HEK293 (cell line): ENCODE measurements at regions not wholly inside any gene's neighbourhood (a gene's known extent, or its start where the extent isn't known, plus 50 kb on each side); places are given as distances from the start of the nearest gene placed in this dataset.

Experiments
- CTCF ChIA-PET: fragments of 350-600 bp; formaldehyde crosslinking; extraction: SDS; loops from one replicate; lab custom pipeline; 2021; ENCODE audit warnings: antibody characterized with exemption; lab: Yijun Ruan, JAX
- POLR2A ChIA-PET: fragments of 300-600 bp; formaldehyde crosslinking; extraction: SDS; loops from one replicate; lab custom pipeline; 2020; ENCODE audit warnings: antibody characterized with exemption, inconsistent platforms; lab: Yijun Ruan, JAX
- H3K27ac ChIP-seq: fragments of 200-500 bp; sonication (Bioruptor generic); 2 replicates; pipeline ENCODE4 v1.5.1; 2014; ENCODE audit warnings: low read depth, low read length, control low read depth, inconsistent platforms; ENCODE audit errors: extremely low read depth
- H3K36me3 ChIP-seq, 2 experiments: fragments of 200-500 bp in 1 of 2; sonication (Bioruptor generic) in 1 of 2; 1 replicate in 1 of 2; 2 replicates in 1 of 2; pipeline ENCODE4 v1.5.1; 2014 to 2017; ENCODE audit warnings: inconsistent platforms in 2 of 2, low read length in 2 of 2; ENCODE audit not compliant: control insufficient read depth in 2 of 2, insufficient read depth in 1 of 2
- H3K4me1 ChIP-seq: fragments of 200-500 bp; sonication (Bioruptor generic); 2 replicates; pipeline ENCODE4 v1.5.1; 2014; ENCODE audit warnings: mild to moderate bottlenecking, low read length, inconsistent platforms; ENCODE audit not compliant: control insufficient read depth, insufficient read depth
- H3K4me3 ChIP-seq: 2 replicates; pipeline ENCODE4 v1.5.1; 2011; ENCODE audit warnings: low read depth, mild to moderate bottlenecking, control low read depth, low read length, moderate library complexity
- H3K9me3 ChIP-seq: fragments of 200-500 bp; sonication (Bioruptor generic); 2 replicates; pipeline ENCODE4 v1.5.1; 2014; ENCODE audit warnings: low read depth, low read length, inconsistent platforms; ENCODE audit not compliant: control insufficient read depth, insufficient read depth
- GLIS2 ChIP-seq: fragments of 450-650 bp; formaldehyde crosslinking; IDR thresholded peaks from 2 replicates; pipeline ENCODE4 v1.5.1; 2016; ENCODE audit warnings: missing biosample characterization, missing genetic modification characterization
- INSM2 ChIP-seq: fragments of 450-650 bp; formaldehyde crosslinking; IDR thresholded peaks from 2 replicates; pipeline ENCODE4 v1.5.1; 2016; ENCODE audit warnings: missing biosample characterization, missing genetic modification characterization
- KLF7 ChIP-seq: fragments of 450-650 bp; formaldehyde crosslinking; IDR thresholded peaks from 2 replicates; pipeline ENCODE4 v1.5.1; 2016; ENCODE audit warnings: missing biosample characterization, missing genetic modification characterization, borderline replicate concordance
- MYNN ChIP-seq: fragments of 450-650 bp; formaldehyde crosslinking; IDR thresholded peaks from 2 replicates; pipeline ENCODE4 v1.5.1; 2016; ENCODE audit warnings: missing biosample characterization, missing genetic modification characterization, borderline replicate concordance
- PRDM2 ChIP-seq: fragments of 450-650 bp; formaldehyde crosslinking; IDR thresholded peaks from 2 replicates; pipeline ENCODE4 v1.5.1; 2016; ENCODE audit warnings: missing biosample characterization, missing genetic modification characterization, borderline replicate concordance
- SP2 ChIP-seq: fragments of 450-650 bp; formaldehyde crosslinking; IDR thresholded peaks from 2 replicates; pipeline ENCODE4 v1.5.1; 2016; ENCODE audit warnings: missing biosample characterization, missing genetic modification characterization
- ZBTB17 ChIP-seq: fragments of 450-650 bp; formaldehyde crosslinking; IDR thresholded peaks from 2 replicates; pipeline ENCODE4 v1.5.1; 2016; ENCODE audit warnings: missing biosample characterization, missing genetic modification characterization
- ZNF146 ChIP-seq: fragments of 450-650 bp; formaldehyde crosslinking; IDR thresholded peaks from 2 replicates; pipeline ENCODE4 v1.5.1; 2016; ENCODE audit warnings: missing biosample characterization, missing genetic modification characterization
- ZNF202 ChIP-seq: fragments of 450-650 bp; formaldehyde crosslinking; IDR thresholded peaks from 2 replicates; pipeline ENCODE4 v1.5.1; 2016; ENCODE audit warnings: missing biosample characterization, missing genetic modification characterization, borderline replicate concordance
- ZNF335 ChIP-seq: fragments of 450-650 bp; formaldehyde crosslinking; conservative IDR thresholded peaks from 2 replicates; pipeline ENCODE4 v1.5.1; 2016; ENCODE audit warnings: missing biosample characterization, missing genetic modification characterization
- ZNF37A ChIP-seq: fragments of 450-650 bp; IDR thresholded peaks from 2 replicates; pipeline ENCODE4 v1.5.1; 2018; ENCODE audit warnings: missing biosample characterization, missing genetic modification characterization
- ZNF423 ChIP-seq: fragments of 450-650 bp; formaldehyde crosslinking; IDR thresholded peaks from 2 replicates; pipeline ENCODE4 v1.5.1; 2016; ENCODE audit warnings: missing biosample characterization, missing genetic modification characterization
- ZNF596 ChIP-seq: fragments of 450-650 bp; IDR thresholded peaks from 2 replicates; pipeline ENCODE4 v1.5.0; 2018; ENCODE audit warnings: missing biosample characterization, mild to moderate bottlenecking, missing genetic modification characterization, moderate library complexity
- ZNF626 ChIP-seq: fragments of 450-650 bp; sonication (Bioruptor Pico); formaldehyde crosslinking; IDR thresholded peaks from 2 replicates; pipeline ENCODE4 v1.5.1; 2018; ENCODE audit warnings: missing biosample characterization, missing genetic modification characterization, inconsistent platforms
- ZNF658 ChIP-seq: fragments of 450-650 bp; formaldehyde crosslinking; IDR thresholded peaks from 2 replicates; pipeline ENCODE4; 2016; ENCODE audit warnings: missing biosample characterization, missing genetic modification characterization
- ZNF791 ChIP-seq: fragments of 450-650 bp; formaldehyde crosslinking; IDR thresholded peaks from 2 replicates; pipeline ENCODE4 v1.5.1; 2016; ENCODE audit warnings: missing biosample characterization, missing genetic modification characterization
- ZNF837 ChIP-seq: fragments of 450-650 bp; formaldehyde crosslinking; IDR thresholded peaks from 2 replicates; pipeline ENCODE4 v1.5.1; 2016; ENCODE audit warnings: missing biosample characterization, missing genetic modification characterization
- TF ChIP-seq, protein P1 (sequence below): fragments of 450-650 bp; formaldehyde crosslinking; conservative IDR thresholded peaks from 2 replicates; pipeline ENCODE4 v1.5.1; 2016; ENCODE audit warnings: low read depth, missing biosample characterization, missing genetic modification characterization
- TF ChIP-seq, protein P2 (sequence below): fragments of 450-650 bp; formaldehyde crosslinking; IDR thresholded peaks from 2 replicates; pipeline ENCODE4 v1.5.1; 2016; ENCODE audit warnings: missing biosample characterization, missing genetic modification characterization
- TF ChIP-seq, protein P3 (sequence below): fragments of 450-650 bp; formaldehyde crosslinking; IDR thresholded peaks from 2 replicates; pipeline ENCODE4 v1.5.1; 2016; ENCODE audit warnings: missing biosample characterization, missing genetic modification characterization
- TF ChIP-seq, protein P4 (sequence below): fragments of 450-650 bp; formaldehyde crosslinking; IDR thresholded peaks from 2 replicates; pipeline ENCODE4 v1.5.1; 2016; ENCODE audit warnings: missing biosample characterization, missing genetic modification characterization

DNA sequence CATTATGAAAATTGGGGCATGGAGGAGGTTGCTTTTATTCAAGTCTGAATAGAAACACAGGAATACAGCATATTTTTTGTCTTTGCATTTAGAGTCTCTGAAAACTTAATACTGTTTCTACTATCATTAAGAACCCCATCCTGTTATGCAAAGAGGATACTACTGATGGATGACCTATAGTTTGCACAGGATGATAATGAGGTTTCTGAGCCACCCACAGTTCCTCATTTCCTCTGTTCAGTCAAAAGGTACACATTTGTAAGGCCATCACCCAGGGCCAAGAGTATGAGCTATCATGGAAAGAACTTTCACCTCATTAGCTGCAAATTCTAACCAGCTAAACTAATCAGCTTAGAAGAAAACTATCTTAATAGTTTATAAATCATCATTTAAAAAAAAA is 213.0 kb upstream of the CHRM2 start (continued):
- TF ChIP-seq ZNF202 (no peak), ZNF791 (tag by site-specific recombination) (no peak), KLF7 (no peak), ZBTB17 (tag by site-specific recombination) (no peak), ZNF626 (tag by site-specific recombination) (no peak)

DNA sequence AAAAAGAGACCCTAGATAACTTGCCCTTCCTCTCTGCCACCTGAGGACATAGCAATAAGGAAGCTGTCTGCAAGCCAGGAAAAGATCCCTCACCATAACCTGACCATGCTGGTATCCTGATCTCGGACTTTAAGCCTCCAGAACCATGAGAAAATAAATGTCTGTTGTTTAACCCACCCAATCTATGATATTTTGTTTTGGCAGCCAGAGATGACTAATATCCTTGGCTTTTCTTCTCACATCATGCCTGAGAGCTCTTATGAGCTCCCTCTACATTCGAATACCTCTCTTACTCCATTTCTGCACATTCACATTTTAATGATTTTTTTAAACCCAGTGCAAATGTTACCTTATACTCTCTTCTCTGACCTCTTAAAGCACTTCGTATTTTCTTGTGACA is 214.0 kb upstream of the CHRM2 start:
- CTCF ChIA-PET = no interaction called here
- POLR2A ChIA-PET = no interaction called here
- no peak overlapping the region for H3K27ac ChIP-seq

More for the DNA sequence above, 214.0 kb upstream of the CHRM2 start:
- Histone ChIP-seq H3K4me3 (no peak overlapping the region), H3K36me3 (no peaks in the 10 kb centered on the region), H3K4me1 (no peaks in the 10 kb centered on the region), H3K9me3 (no peaks in the 10 kb centered on the region)
- TF ChIP-seq ZBTB17 (tag by site-specific recombination) (no peak), ZNF658 (no peak), INSM2 (tag by site-specific recombination) (no peak), PRDM2 (tag by site-specific recombination) (no peak), ZNF423 (tag by site-specific recombination) (no peak), ZNF596 (tag by site-specific recombination) (no peak), ZNF335 (tag by site-specific recombination) (no peak), ZNF837 (tag by site-specific recombination) (no peak), GLIS2 (tag by site-specific recombination) (no peak), MYNN (tag by site-specific recombination) (no peak), ZNF146 (tag by site-specific recombination) (no peak), ZNF37A (tag by site-specific recombination) (no peak), SP2 (tag by site-specific recombination) (no peak)
- TF ChIP-seq, protein P1, sequence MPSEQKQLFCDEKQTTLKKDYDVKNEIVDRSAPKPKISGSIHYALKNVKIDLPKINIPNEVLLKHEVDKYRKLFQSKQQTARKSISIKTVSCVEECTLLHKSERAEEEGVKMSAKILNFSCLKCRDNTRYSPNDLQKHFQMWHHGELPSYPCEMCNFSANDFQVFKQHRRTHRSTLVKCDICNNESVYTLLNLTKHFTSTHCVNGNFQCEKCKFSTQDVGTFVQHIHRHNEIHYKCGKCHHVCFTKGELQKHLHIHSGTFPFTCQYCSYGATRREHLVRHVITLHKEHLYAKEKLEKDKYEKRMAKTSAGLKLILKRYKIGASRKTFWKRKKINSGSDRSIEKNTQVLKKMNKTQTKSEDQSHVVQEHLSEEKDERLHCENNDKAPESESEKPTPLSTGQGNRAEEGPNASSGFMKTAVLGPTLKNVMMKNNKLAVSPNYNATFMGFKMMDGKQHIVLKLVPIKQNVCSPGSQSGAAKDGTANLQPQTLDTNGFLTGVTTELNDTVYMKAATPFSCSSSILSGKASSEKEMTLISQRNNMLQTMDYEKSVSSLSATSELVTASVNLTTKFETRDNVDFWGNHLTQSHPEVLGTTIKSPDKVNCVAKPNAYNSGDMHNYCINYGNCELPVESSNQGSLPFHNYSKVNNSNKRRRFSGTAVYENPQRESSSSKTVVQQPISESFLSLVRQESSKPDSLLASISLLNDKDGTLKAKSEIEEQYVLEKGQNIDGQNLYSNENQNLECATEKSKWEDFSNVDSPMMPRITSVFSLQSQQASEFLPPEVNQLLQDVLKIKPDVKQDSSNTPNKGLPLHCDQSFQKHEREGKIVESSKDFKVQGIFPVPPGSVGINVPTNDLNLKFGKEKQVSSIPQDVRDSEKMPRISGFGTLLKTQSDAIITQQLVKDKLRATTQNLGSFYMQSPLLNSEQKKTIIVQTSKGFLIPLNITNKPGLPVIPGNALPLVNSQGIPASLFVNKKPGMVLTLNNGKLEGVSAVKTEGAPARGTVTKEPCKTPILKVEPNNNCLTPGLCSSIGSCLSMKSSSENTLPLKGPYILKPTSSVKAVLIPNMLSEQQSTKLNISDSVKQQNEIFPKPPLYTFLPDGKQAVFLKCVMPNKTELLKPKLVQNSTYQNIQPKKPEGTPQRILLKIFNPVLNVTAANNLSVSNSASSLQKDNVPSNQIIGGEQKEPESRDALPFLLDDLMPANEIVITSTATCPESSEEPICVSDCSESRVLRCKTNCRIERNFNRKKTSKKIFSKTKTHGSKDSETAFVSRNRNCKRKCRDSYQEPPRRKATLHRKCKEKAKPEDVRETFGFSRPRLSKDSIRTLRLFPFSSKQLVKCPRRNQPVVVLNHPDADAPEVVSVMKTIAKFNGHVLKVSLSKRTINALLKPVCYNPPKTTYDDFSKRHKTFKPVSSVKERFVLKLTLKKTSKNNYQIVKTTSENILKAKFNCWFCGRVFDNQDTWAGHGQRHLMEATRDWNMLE (tag by site-specific recombination) = no peak
- TF ChIP-seq, protein P2, sequence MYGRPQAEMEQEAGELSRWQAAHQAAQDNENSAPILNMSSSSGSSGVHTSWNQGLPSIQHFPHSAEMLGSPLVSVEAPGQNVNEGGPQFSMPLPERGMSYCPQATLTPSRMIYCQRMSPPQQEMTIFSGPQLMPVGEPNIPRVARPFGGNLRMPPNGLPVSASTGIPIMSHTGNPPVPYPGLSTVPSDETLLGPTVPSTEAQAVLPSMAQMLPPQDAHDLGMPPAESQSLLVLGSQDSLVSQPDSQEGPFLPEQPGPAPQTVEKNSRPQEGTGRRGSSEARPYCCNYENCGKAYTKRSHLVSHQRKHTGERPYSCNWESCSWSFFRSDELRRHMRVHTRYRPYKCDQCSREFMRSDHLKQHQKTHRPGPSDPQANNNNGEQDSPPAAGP (tag by site-specific recombination) = no peak
- TF ChIP-seq, protein P3, sequence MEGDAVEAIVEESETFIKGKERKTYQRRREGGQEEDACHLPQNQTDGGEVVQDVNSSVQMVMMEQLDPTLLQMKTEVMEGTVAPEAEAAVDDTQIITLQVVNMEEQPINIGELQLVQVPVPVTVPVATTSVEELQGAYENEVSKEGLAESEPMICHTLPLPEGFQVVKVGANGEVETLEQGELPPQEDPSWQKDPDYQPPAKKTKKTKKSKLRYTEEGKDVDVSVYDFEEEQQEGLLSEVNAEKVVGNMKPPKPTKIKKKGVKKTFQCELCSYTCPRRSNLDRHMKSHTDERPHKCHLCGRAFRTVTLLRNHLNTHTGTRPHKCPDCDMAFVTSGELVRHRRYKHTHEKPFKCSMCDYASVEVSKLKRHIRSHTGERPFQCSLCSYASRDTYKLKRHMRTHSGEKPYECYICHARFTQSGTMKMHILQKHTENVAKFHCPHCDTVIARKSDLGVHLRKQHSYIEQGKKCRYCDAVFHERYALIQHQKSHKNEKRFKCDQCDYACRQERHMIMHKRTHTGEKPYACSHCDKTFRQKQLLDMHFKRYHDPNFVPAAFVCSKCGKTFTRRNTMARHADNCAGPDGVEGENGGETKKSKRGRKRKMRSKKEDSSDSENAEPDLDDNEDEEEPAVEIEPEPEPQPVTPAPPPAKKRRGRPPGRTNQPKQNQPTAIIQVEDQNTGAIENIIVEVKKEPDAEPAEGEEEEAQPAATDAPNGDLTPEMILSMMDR = no peak
- TF ChIP-seq, protein P4, sequence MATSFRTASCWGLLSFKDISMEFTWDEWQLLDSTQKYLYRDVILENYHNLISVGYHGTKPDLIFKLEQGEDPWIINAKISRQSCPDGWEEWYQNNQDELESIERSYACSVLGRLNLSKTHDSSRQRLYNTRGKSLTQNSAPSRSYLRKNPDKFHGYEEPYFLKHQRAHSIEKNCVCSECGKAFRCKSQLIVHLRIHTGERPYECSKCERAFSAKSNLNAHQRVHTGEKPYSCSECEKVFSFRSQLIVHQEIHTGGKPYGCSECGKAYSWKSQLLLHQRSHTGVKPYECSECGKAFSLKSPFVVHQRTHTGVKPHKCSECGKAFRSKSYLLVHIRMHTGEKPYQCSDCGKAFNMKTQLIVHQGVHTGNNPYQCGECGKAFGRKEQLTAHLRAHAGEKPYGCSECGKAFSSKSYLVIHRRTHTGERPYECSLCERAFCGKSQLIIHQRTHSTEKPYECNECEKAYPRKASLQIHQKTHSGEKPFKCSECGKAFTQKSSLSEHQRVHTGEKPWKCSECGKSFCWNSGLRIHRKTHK (tag by site-specific recombination) = no peak
